SK-N-SH (cell line): ENCODE measurements at regions not wholly inside any gene's neighbourhood (a gene's known extent, or its start where the extent isn't known, plus 50 kb on each side); places are given as distances from the start of the nearest gene placed in this dataset.

ENCODE experiments used
- CTCF ChIA-PET: fragments of 300-600, 350-600 bp; formaldehyde crosslinking; extraction: SDS; loops from one replicate; lab custom pipeline; 2021; lab: Yijun Ruan, JAX
- POLR2A ChIA-PET: fragments of 350-600 bp; sonication (Branson Sonifier 250); formaldehyde crosslinking; extraction: SDS; loops from one replicate; lab custom pipeline; 2020; ENCODE audit warnings: antibody characterized with exemption, inconsistent platforms; lab: Yijun Ruan, JAX
- DNase-seq: peaks from one replicate; pipeline ENCODE4 v3.0.0; 2012
- H2AFZ ChIP-seq: fragments of 200-600 bp; sonication (generic); 2 replicates; pipeline ENCODE4 v1.8.1; 2016; ENCODE audit warnings: antibody characterized with exemption, mild to moderate bottlenecking, low read depth
- H3F3A ChIP-seq: fragments of 200-600 bp; sonication (generic); replicated peaks from 2 replicates; pipeline ENCODE3; 2016; ENCODE audit warnings: antibody characterized with exemption, mild to moderate bottlenecking; ENCODE audit not compliant: insufficient read depth
- H3K27ac ChIP-seq, 2 experiments: fragments of 200-500 bp in 1 of 2; fragments of 200-600 bp in 1 of 2; sonication (Bioruptor generic) in 1 of 2; sonication (generic), shearing (Covaris generic) in 1 of 2; 2 replicates each; pipeline versions ENCODE4 v1.5.1 to v1.6.1; 2014 to 2016; ENCODE audit warnings: low read depth in 2 of 2, inconsistent platforms in 1 of 2, low read length in 1 of 2, mild to moderate bottlenecking in 1 of 2, mixed read lengths in 1 of 2
- H3K27me3 ChIP-seq: fragments of 200-600 bp; sonication (generic), shearing (Covaris generic); 2 replicates; pipeline ENCODE4 v1.6.1; 2016; ENCODE audit warnings: mixed run types; ENCODE audit not compliant: insufficient read depth
- H3K36me3 ChIP-seq, 2 experiments: fragments of 200-500 bp in 1 of 2; fragments of 200-600 bp in 1 of 2; sonication (Bioruptor generic) in 1 of 2; sonication (generic) in 1 of 2; replicated peaks in 1 of 2; 2 replicates each; pipeline versions ENCODE3 to v1.5.1; 2014 to 2016; ENCODE audit warnings: low read length in 1 of 2, mild to moderate bottlenecking in 1 of 2; ENCODE audit not compliant: insufficient read depth in 2 of 2, control insufficient read depth in 1 of 2
- H3K4me1 ChIP-seq, 2 experiments: fragments of 200-500 bp in 1 of 2; fragments of 200-600 bp in 1 of 2; sonication (Bioruptor generic) in 1 of 2; sonication (generic), shearing (Covaris generic) in 1 of 2; 2 replicates each; pipeline versions ENCODE4 v1.5.1 to v1.6.1; 2014 to 2016; ENCODE audit warnings: low read depth in 1 of 2, low read length in 1 of 2, mixed run types in 1 of 2; ENCODE audit not compliant: insufficient read depth in 2 of 2, control insufficient read depth in 1 of 2
- H3K4me2 ChIP-seq: fragments of 200-600 bp; sonication (generic), shearing (Covaris generic); 2 replicates; pipeline ENCODE4 v1.6.1; 2017; ENCODE audit warnings: mixed run types
- H3K4me3 ChIP-seq, 2 experiments: fragments of 200-500 bp in 1 of 2; fragments of 200-600 bp in 1 of 2; sonication (Bioruptor generic) in 1 of 2; sonication (generic), shearing (Covaris generic) in 1 of 2; 2 replicates each; pipeline versions ENCODE4 v1.5.1 to v1.8.1; 2014 to 2016; ENCODE audit warnings: low read depth in 2 of 2, inconsistent platforms in 1 of 2, low read length in 1 of 2, mild to moderate bottlenecking in 1 of 2, mixed read lengths in 1 of 2, moderate library complexity in 1 of 2
- H3K79me2 ChIP-seq: fragments of 200-600 bp; sonication (generic); 2 replicates; pipeline ENCODE4 v1.8.1; 2017; ENCODE audit warnings: mild to moderate bottlenecking; ENCODE audit not compliant: insufficient read depth
- H3K9ac ChIP-seq: fragments of 200-600 bp; sonication (generic); 2 replicates; pipeline ENCODE4 v1.6.1; 2017; ENCODE audit warnings: mixed run types
- H3K9me2 ChIP-seq: fragments of 200-600 bp; sonication (generic); 2 replicates; pipeline ENCODE4 v1.6.1; 2017; ENCODE audit warnings: mixed run types
- H3K9me3 ChIP-seq: fragments of 200-600 bp; sonication (generic); 2 replicates; pipeline ENCODE4 v1.6.1; 2017; ENCODE audit warnings: mixed run types, mild to moderate bottlenecking, moderate library complexity
- H4K20me1 ChIP-seq: fragments of 200-600 bp; sonication (generic); 2 replicates; pipeline ENCODE4 v1.6.1; 2017; ENCODE audit warnings: mild to moderate bottlenecking, mixed run types; ENCODE audit not compliant: insufficient read depth
- CHD2 ChIP-seq: fragments of 150-350 bp; IDR thresholded peaks from 2 replicates; pipeline ENCODE4 v1.6.1; 2018; ENCODE audit warnings: low read length; ENCODE audit not compliant: partially characterized antibody
- ELF1 ChIP-seq: IDR thresholded peaks from 2 replicates; pipeline ENCODE4 v1.4.0; 2012
- EP300 ChIP-seq, 2 experiments: IDR thresholded peaks; 2 replicates each; pipeline versions ENCODE4 v1.4.0 to v1.6.1; 2012; ENCODE audit warnings: borderline replicate concordance in 1 of 2, low read depth in 1 of 2, low read length in 1 of 2
- EZH2phosphoT487 ChIP-seq: fragments of 200-600 bp; sonication (generic); IDR thresholded peaks from 2 replicates; pipeline ENCODE4 v1.6.1; 2017; ENCODE audit warnings: low read depth, mixed run types, mild to moderate bottlenecking, antibody characterized with exemption, moderate library complexity, borderline replicate concordance
- FOSL2 ChIP-seq: IDR thresholded peaks from 2 replicates; pipeline ENCODE4 v1.4.0; 2012; ENCODE audit warnings: low read depth, mild to moderate bottlenecking, moderate library complexity, borderline replicate concordance
- FOXM1 ChIP-seq: IDR thresholded peaks from 2 replicates; pipeline ENCODE4 v1.4.0; 2012; ENCODE audit warnings: low read depth, mild to moderate bottlenecking
- GABPA ChIP-seq: IDR thresholded peaks from 2 replicates; pipeline ENCODE4 v1.4.0; 2012; ENCODE audit warnings: low read depth, mild to moderate bottlenecking
- JUND ChIP-seq: IDR thresholded peaks from 2 replicates; pipeline ENCODE4 v1.4.0; 2012
- MXI1 ChIP-seq: IDR thresholded peaks from 2 replicates; pipeline ENCODE4 v1.6.1; 2012; ENCODE audit warnings: mild to moderate bottlenecking, low read depth, low read length, improper control_type of control experiment
- POLR2AphosphoS5 ChIP-seq: IDR thresholded peaks from 2 replicates; pipeline ENCODE4 v1.6.1; 2012; ENCODE audit warnings: low read depth, low read length
- RAD21 ChIP-seq: IDR thresholded peaks from 2 replicates; pipeline ENCODE4 v1.6.1; 2012; ENCODE audit warnings: mild to moderate bottlenecking, low read length
- SIN3A ChIP-seq: IDR thresholded peaks from 2 replicates; pipeline ENCODE4 v1.6.1; 2012; ENCODE audit warnings: low read depth, mild to moderate bottlenecking, low read length, moderate library complexity, borderline replicate concordance
- SMC3 ChIP-seq: IDR thresholded peaks from 2 replicates; pipeline ENCODE4 v1.6.1; 2012; ENCODE audit warnings: low read depth, low read length, improper control_type of control experiment
- TAF1 ChIP-seq: IDR thresholded peaks from 2 replicates; pipeline ENCODE4 v1.6.1; 2012; ENCODE audit warnings: low read depth, mild to moderate bottlenecking, low read length, moderate library complexity, borderline replicate concordance
- TCF12 ChIP-seq: IDR thresholded peaks from 2 replicates; pipeline ENCODE4 v1.4.0; 2012
- TEAD4 ChIP-seq: IDR thresholded peaks from 2 replicates; pipeline ENCODE4 v1.4.0; 2012; ENCODE audit warnings: mild to moderate bottlenecking, borderline replicate concordance; ENCODE audit not compliant: insufficient read depth
- WGBS: methylation state at CpG from one replicate; pipeline ENCODE4 v1.1.6; 2017; ENCODE audit warnings: low lambda C conversion rate; 5-methylcytosine and 5-hydroxymethylcytosine counted together
- TF ChIP-seq, protein P1 (sequence below): IDR thresholded peaks from 2 replicates; pipeline ENCODE4 v1.4.0; 2012; ENCODE audit warnings: low read depth
- TF ChIP-seq, protein P2 (sequence below): fragments of 150-350 bp; IDR thresholded peaks from 2 replicates; pipeline ENCODE4 v1.6.1; 2017; ENCODE audit warnings: antibody characterized with exemption, low read length, low read depth, borderline replicate concordance
- TF ChIP-seq, protein P3 (sequence below): fragments of 200-600 bp; sonication (generic); IDR thresholded peaks from 2 replicates; pipeline ENCODE4 v1.6.1; 2017; ENCODE audit warnings: antibody characterized with exemption, mild to moderate bottlenecking, moderate library complexity
- TF ChIP-seq, protein P4 (sequence below): IDR thresholded peaks from 2 replicates; pipeline ENCODE4 v1.4.0; 2012; ENCODE audit warnings: low read depth, borderline replicate concordance

DNA sequence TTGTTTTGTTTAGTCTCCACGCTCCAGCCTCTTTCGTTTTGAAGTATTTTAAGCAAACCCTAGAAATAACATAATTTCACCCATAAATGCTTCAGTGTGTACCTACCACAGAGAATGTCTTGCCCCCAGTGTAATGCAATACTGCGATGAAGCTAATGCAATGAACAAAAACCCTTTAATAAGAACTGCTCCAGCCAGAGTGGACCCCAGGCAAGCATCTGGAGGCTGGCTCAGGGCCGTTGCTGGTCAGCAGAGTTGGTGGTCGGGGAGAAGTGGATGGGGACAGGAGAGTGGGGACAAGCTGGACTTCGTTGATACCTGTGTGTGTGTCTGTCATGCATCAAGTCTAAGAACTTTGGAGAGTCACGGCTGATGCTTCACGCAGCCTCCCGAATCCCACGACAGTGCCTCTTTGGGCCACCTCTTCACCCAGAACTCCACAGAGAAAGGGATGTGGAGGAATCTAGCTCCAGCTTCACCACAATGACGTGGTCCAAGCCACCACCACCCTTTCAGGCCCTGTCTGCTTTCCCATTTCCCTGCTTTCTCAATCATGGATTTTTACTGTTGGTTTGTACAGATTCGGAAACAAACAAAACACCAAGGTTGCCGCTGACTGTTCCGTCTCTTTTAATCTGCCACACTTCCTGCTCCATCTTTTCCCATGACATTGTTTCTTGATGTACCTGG, 108.6 kb upstream of the ERRFI1 start:
- peak overlapping the region in 1 of 2 experiments; percentile 83; a peak in 2 of 4 replicates for H3K27ac ChIP-seq
- H3F3A ChIP-seq: peaks cover 41% of the 10 kb centered on the region
- no peaks in the 10 kb centered on the region for H3K9me3 ChIP-seq
- 92% methylated on average over 9 of the region's 14 CpGs for WGBS
- H3K4me2 ChIP-seq: peak overlapping the region; percentile 48; the same call in 1 of the 2 replicates
- H3K79me2 ChIP-seq: no peaks in the 10 kb centered on the region
- CTCF ChIA-PET: interaction anchor here (2.0 kb wide), 1 partner anchor 159 kb away, joined by 7 read pairs; no protein-coding TSS in a partner anchor
- no peaks in the 10 kb centered on the region for H3K36me3 ChIP-seq
- DNase-seq: no peak
- H4K20me1 ChIP-seq: no peaks in the 10 kb centered on the region
- no peaks in the 10 kb centered on the region for H3K27me3 ChIP-seq
- POLR2A ChIA-PET: no interaction called here
- H3K9ac ChIP-seq: no peak overlapping the region
- no peaks in the 10 kb centered on the region for H3K9me2 ChIP-seq
- H3K4me3 ChIP-seq: no peak overlapping the region
- H2AFZ ChIP-seq: no peak overlapping the region
- H3K4me1 ChIP-seq: peaks cover 0 to 7% of the 10 kb centered on the region in 2 experiments; a peak in 2 of 4 replicates
- TF ChIP-seq RAD21: no peak
- no peak for TF ChIP-seq POLR2AphosphoS5
- TF ChIP-seq JUND: no peak
- TF ChIP-seq, protein P1, sequence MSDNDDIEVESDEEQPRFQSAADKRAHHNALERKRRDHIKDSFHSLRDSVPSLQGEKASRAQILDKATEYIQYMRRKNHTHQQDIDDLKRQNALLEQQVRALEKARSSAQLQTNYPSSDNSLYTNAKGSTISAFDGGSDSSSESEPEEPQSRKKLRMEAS: no peak
- TF ChIP-seq ELF1: no peak
- no peak for TF ChIP-seq SMC3
- no peak for TF ChIP-seq TCF12
- TF ChIP-seq, protein P2, sequence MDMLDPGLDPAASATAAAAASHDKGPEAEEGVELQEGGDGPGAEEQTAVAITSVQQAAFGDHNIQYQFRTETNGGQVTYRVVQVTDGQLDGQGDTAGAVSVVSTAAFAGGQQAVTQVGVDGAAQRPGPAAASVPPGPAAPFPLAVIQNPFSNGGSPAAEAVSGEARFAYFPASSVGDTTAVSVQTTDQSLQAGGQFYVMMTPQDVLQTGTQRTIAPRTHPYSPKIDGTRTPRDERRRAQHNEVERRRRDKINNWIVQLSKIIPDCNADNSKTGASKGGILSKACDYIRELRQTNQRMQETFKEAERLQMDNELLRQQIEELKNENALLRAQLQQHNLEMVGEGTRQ: no peak
- TF ChIP-seq, protein P3, sequence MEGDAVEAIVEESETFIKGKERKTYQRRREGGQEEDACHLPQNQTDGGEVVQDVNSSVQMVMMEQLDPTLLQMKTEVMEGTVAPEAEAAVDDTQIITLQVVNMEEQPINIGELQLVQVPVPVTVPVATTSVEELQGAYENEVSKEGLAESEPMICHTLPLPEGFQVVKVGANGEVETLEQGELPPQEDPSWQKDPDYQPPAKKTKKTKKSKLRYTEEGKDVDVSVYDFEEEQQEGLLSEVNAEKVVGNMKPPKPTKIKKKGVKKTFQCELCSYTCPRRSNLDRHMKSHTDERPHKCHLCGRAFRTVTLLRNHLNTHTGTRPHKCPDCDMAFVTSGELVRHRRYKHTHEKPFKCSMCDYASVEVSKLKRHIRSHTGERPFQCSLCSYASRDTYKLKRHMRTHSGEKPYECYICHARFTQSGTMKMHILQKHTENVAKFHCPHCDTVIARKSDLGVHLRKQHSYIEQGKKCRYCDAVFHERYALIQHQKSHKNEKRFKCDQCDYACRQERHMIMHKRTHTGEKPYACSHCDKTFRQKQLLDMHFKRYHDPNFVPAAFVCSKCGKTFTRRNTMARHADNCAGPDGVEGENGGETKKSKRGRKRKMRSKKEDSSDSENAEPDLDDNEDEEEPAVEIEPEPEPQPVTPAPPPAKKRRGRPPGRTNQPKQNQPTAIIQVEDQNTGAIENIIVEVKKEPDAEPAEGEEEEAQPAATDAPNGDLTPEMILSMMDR: no peak
- no peak for TF ChIP-seq CHD2
- no peak for TF ChIP-seq TAF1
- no peak for TF ChIP-seq GABPA
- TF ChIP-seq EP300 (IDR thresholded peaks at IDR 0.05; ENCODE audit: borderline replicate concordance in 1 of 2, low read depth in 1 of 2, low read length in 1 of 2): no peak
- TF ChIP-seq SIN3A: no peak
- TF ChIP-seq, protein P4, sequence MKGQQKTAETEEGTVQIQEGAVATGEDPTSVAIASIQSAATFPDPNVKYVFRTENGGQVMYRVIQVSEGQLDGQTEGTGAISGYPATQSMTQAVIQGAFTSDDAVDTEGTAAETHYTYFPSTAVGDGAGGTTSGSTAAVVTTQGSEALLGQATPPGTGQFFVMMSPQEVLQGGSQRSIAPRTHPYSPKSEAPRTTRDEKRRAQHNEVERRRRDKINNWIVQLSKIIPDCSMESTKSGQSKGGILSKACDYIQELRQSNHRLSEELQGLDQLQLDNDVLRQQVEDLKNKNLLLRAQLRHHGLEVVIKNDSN: no peak
- TF ChIP-seq EZH2phosphoT487: no peak
- TF ChIP-seq TEAD4: no peak
- TF ChIP-seq MXI1: no peak
- no peak for TF ChIP-seq FOSL2
- no peak for TF ChIP-seq FOXM1
